Keratinocyte (primary cell): ENCODE measurements at regions not wholly inside any gene's neighbourhood (a gene's known extent, or its start where the extent isn't known, plus 50 kb on each side); places are given as distances from the start of the nearest gene placed in this dataset.

Source experiments
- DNase-seq: peaks from one replicate; pipeline ENCODE4 v3.0.0-alpha.2; 2011; ENCODE audit warnings: low read depth, missing footprints, low spot score
- FAIRE-seq: peaks from 2 replicates; lab custom pipeline; 2011; peaks lifted over from hg19 to GRCh38; lab: Jason Lieb, UNC
- H2AFZ ChIP-seq: 2 replicates; pipeline ENCODE4 v1.6.0; 2012; ENCODE audit warnings: low read length, control low read depth, inconsistent platforms; ENCODE audit not compliant: control insufficient read depth
- H3K27ac ChIP-seq: 2 replicates; pipeline ENCODE4 v1.5.1; 2011; ENCODE audit warnings: low read length; ENCODE audit not compliant: control insufficient read depth, insufficient read depth
- H3K27me3 ChIP-seq: 3 replicates; pipeline ENCODE4 v1.6.0; 2011; ENCODE audit warnings: low read length; ENCODE audit not compliant: control insufficient read depth, insufficient read depth; ENCODE audit errors: extremely low read depth
- H3K36me3 ChIP-seq, 2 experiments: 2 replicates in 1 of 2; 3 replicates in 1 of 2; pipeline ENCODE4 v1.5.1; 2011; ENCODE audit warnings: low read length in 2 of 2, mild to moderate bottlenecking in 1 of 2; ENCODE audit not compliant: control insufficient read depth in 2 of 2, insufficient read depth in 2 of 2; ENCODE audit errors: extremely low read depth in 1 of 2
- H3K4me1 ChIP-seq: 3 replicates; pipeline ENCODE4 v1.5.1; 2011; ENCODE audit warnings: low read length; ENCODE audit not compliant: control insufficient read depth, insufficient read depth; ENCODE audit errors: extremely low read depth
- H3K4me2 ChIP-seq: 3 replicates; pipeline ENCODE4 v1.6.0; 2011; ENCODE audit warnings: low read depth, low read length; ENCODE audit not compliant: control insufficient read depth, insufficient read depth; ENCODE audit errors: extremely low read depth
- H3K4me3 ChIP-seq, 3 experiments: fragments of 200-600 bp in 1 of 3; sonication (generic) in 1 of 3; 2 replicates in 2 of 3; 3 replicates in 1 of 3; pipeline ENCODE4 v1.5.1; 2011 to 2016; ENCODE audit warnings: low read length in 3 of 3, mild to moderate bottlenecking in 3 of 3, control low read depth in 2 of 3, inconsistent platforms in 1 of 3, low read depth in 1 of 3, mixed read lengths in 1 of 3, mixed run types in 1 of 3, moderate library complexity in 1 of 3; ENCODE audit not compliant: control insufficient read depth in 2 of 3, insufficient read depth in 2 of 3; ENCODE audit errors: extremely low read depth in 1 of 3
- H3K79me2 ChIP-seq: 2 replicates; pipeline ENCODE4 v1.6.0; 2012; ENCODE audit warnings: low read length; ENCODE audit not compliant: control insufficient read depth, insufficient read depth
- H3K9ac ChIP-seq: 3 replicates; pipeline ENCODE4 v1.6.0; 2011; ENCODE audit warnings: low read length; ENCODE audit not compliant: control insufficient read depth, insufficient read depth; ENCODE audit errors: extremely low read depth
- H3K9me1 ChIP-seq: 3 replicates; pipeline ENCODE4 v1.6.0; 2011; ENCODE audit warnings: low read length; ENCODE audit not compliant: control insufficient read depth, insufficient read depth; ENCODE audit errors: extremely low read depth
- H3K9me3 ChIP-seq: 2 replicates; pipeline ENCODE4 v1.5.1; 2012; ENCODE audit warnings: low read depth, low read length; ENCODE audit not compliant: control insufficient read depth
- H4K20me1 ChIP-seq: 3 replicates; pipeline ENCODE4 v1.6.0; 2011; ENCODE audit warnings: low read length; ENCODE audit not compliant: control insufficient read depth, insufficient read depth; ENCODE audit errors: extremely low read depth
- EZH2 ChIP-seq: IDR thresholded peaks from one replicate; pipeline ENCODE4 v1.6.1; 2012; ENCODE audit warnings: inconsistent platforms, mild to moderate bottlenecking, low read length, moderate library complexity
- dilution Hi-C: fragments of 300-500 bp; cut with MboI; formaldehyde crosslinking; loops from one replicate; pipeline ENCODE4 v1.7.0; 2020; ENCODE audit warnings: low sequenced_read_pairs; ENCODE audit not compliant: extremely low pct_ligation_motif_present
- TF ChIP-seq, protein P1 (sequence below), 3 experiments: IDR thresholded peaks in 1 of 3; conservative IDR thresholded peaks in 1 of 3; optimal IDR thresholded peaks in 1 of 3; 2 replicates in 2 of 3; 3 replicates in 1 of 3; pipeline versions ENCODE3 to v1.5.1; 2011; ENCODE audit warnings: low read length in 3 of 3, mild to moderate bottlenecking in 3 of 3, moderate library complexity in 2 of 3, control low read depth in 1 of 3, inconsistent platforms in 1 of 3; ENCODE audit not compliant: insufficient read depth in 2 of 3; ENCODE audit errors: extremely low read depth in 1 of 3

DNA sequence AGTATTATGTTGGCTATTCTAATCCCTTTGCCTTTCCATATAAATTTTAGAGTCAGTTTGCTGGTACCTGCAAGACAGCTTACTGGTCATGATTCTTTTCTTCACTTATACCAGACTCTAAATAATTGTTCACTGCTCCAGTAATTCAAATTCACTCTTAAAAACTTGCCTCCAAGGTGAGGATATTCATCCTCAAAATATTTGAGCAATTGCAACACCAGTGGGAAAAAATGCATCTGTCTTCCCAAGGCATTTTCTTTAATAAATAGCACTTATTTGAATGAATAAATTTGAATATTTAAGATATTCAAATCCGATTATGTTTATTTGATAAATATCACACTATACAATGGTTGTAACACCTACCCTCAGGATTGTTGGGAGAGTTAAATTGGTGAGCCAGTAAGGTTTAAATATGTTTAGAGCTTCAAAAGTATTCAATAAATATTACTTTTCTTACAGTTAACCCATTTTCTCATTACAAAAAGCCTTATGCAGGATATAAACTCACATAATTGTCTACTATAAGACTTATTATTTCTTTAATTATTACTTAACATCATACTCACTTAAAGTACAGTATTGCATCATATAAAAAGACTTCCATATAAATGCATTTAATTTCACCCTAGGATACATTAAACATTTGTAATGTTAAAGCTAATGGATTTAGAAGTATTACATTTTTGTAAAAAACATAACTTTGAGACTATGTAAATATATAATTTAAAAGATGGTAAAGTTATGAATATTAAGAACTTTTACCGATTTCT lies 285.6 kb downstream of the SAMD5 start:
- H3K9ac ChIP-seq: no peak overlapping the region
- no peaks in the 10 kb centered on the region for H4K20me1 ChIP-seq
- TF ChIP-seq, protein P1, sequence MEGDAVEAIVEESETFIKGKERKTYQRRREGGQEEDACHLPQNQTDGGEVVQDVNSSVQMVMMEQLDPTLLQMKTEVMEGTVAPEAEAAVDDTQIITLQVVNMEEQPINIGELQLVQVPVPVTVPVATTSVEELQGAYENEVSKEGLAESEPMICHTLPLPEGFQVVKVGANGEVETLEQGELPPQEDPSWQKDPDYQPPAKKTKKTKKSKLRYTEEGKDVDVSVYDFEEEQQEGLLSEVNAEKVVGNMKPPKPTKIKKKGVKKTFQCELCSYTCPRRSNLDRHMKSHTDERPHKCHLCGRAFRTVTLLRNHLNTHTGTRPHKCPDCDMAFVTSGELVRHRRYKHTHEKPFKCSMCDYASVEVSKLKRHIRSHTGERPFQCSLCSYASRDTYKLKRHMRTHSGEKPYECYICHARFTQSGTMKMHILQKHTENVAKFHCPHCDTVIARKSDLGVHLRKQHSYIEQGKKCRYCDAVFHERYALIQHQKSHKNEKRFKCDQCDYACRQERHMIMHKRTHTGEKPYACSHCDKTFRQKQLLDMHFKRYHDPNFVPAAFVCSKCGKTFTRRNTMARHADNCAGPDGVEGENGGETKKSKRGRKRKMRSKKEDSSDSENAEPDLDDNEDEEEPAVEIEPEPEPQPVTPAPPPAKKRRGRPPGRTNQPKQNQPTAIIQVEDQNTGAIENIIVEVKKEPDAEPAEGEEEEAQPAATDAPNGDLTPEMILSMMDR (optimal IDR thresholded peaks at IDR 0.05 in 1 of 3, IDR thresholded peaks at IDR 0.05 in 1 of 3, conservative IDR thresholded peaks at IDR 0.05 in 1 of 3; ENCODE audit: extremely low read depth in 1 of 3, insufficient read depth in 2 of 3, low read length in 3 of 3): no peak
- TF ChIP-seq EZH2: no peak
- dilution Hi-C loops: no loop called here
- no peaks in the 10 kb centered on the region for H3K9me3 ChIP-seq
- H3K4me2 ChIP-seq: no peak overlapping the region
- H3K27ac ChIP-seq: no peak overlapping the region
- H3K4me1 ChIP-seq: no peaks in the 10 kb centered on the region
- no peaks in the 10 kb centered on the region for H3K36me3 ChIP-seq
- no peaks in the 10 kb centered on the region for H3K79me2 ChIP-seq
- DNase-seq (no peak), FAIRE-seq (no peak)
- H2AFZ ChIP-seq: no peak overlapping the region
- H3K4me3 ChIP-seq: no peak overlapping the region
- no peaks in the 10 kb centered on the region for H3K27me3 ChIP-seq
- no peaks in the 10 kb centered on the region for H3K9me1 ChIP-seq

GRCh38 chr6:147802459-147802858 lies 294.0 kb downstream of the SAMD5 start:
- H3K4me2 ChIP-seq: no peak overlapping the region

More at GRCh38 chr6:147802459-147802858, 294.0 kb downstream of the SAMD5 start:
- Histone ChIP-seq H3K9ac (no peak overlapping the region), H3K4me3 (no peak overlapping the region), H2AFZ (no peak overlapping the region), H3K27me3 (no peaks in the 10 kb centered on the region), H3K9me3 (no peaks in the 10 kb centered on the region), H3K79me2 (no peaks in the 10 kb centered on the region), H3K4me1 (no peaks in the 10 kb centered on the region), H3K27ac (no peak overlapping the region), H3K9me1 (no peaks in the 10 kb centered on the region), H4K20me1 (no peaks in the 10 kb centered on the region), H3K36me3 (no peaks in the 10 kb centered on the region)
- no peak for TF ChIP-seq EZH2
- TF ChIP-seq, protein P1 (optimal IDR thresholded peaks at IDR 0.05 in 1 of 3, IDR thresholded peaks at IDR 0.05 in 1 of 3, conservative IDR thresholded peaks at IDR 0.05 in 1 of 3; ENCODE audit: extremely low read depth in 1 of 3, insufficient read depth in 2 of 3, low read length in 3 of 3): no peak
- dilution Hi-C loops: no loop called here
- FAIRE-seq: no peak
- DNase-seq: no peak
